ENCODE measurements at regions not wholly inside any gene's neighbourhood (a gene's known extent, or its start where the extent isn't known, plus 50 kb on each side); places are given as distances from the start of the nearest gene placed in this dataset.

DNA sequence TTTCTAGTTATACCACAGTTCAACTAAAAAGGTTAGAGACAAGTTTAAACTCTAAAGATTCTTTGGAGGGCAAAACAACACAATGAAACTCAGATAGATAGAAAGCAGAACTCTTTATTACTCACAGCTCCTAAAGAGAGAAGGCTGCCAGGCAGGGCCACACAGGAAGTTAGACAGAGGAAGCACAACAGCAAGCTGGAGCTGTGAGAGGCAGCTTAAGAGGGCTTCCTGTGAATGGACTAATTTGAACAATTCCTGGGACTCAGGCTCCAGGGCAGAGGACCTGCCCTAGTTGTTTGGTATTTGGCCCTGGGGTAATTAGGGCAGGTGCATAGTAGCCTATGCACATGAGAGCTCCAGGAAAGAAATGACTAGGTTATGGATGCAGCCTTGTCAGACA lies 803.6 kb downstream of the DIAPH3 start:
- TF ChIP-seq, protein P1, sequence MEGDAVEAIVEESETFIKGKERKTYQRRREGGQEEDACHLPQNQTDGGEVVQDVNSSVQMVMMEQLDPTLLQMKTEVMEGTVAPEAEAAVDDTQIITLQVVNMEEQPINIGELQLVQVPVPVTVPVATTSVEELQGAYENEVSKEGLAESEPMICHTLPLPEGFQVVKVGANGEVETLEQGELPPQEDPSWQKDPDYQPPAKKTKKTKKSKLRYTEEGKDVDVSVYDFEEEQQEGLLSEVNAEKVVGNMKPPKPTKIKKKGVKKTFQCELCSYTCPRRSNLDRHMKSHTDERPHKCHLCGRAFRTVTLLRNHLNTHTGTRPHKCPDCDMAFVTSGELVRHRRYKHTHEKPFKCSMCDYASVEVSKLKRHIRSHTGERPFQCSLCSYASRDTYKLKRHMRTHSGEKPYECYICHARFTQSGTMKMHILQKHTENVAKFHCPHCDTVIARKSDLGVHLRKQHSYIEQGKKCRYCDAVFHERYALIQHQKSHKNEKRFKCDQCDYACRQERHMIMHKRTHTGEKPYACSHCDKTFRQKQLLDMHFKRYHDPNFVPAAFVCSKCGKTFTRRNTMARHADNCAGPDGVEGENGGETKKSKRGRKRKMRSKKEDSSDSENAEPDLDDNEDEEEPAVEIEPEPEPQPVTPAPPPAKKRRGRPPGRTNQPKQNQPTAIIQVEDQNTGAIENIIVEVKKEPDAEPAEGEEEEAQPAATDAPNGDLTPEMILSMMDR (IDR thresholded peaks at IDR 0.05; ENCODE audit: low read depth, low read length, missing input control) = no peak
- TF ChIP-seq, protein P2, sequence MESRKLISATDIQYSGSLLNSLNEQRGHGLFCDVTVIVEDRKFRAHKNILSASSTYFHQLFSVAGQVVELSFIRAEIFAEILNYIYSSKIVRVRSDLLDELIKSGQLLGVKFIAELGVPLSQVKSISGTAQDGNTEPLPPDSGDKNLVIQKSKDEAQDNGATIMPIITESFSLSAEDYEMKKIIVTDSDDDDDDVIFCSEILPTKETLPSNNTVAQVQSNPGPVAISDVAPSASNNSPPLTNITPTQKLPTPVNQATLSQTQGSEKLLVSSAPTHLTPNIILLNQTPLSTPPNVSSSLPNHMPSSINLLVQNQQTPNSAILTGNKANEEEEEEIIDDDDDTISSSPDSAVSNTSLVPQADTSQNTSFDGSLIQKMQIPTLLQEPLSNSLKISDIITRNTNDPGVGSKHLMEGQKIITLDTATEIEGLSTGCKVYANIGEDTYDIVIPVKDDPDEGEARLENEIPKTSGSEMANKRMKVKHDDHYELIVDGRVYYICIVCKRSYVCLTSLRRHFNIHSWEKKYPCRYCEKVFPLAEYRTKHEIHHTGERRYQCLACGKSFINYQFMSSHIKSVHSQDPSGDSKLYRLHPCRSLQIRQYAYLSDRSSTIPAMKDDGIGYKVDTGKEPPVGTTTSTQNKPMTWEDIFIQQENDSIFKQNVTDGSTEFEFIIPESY (IDR thresholded peaks at IDR 0.05) = no peak
- TF ChIP-seq FOXA1 (IDR thresholded peaks at IDR 0.05) = no peak
- TF ChIP-seq JUND (IDR thresholded peaks at IDR 0.05) = no peak
